NCI-H446 treated with DMSO at 0.1 percent for 48 hours (cell line): ENCODE measurements at regions not wholly inside any gene's neighbourhood (a gene's known extent, or its start where the extent isn't known, plus 50 kb on each side); places are given as distances from the start of the nearest gene placed in this dataset.

Experiments
- DNase-seq: peaks from one replicate; lab custom pipeline; 2025; lab: John Stamatoyannopoulos, UW

- DNase-seq: no peak
These were observed 324.4 kb upstream of the ADAMTSL1 start for GRCh38 chr9:18149471-18150011.

DNA sequence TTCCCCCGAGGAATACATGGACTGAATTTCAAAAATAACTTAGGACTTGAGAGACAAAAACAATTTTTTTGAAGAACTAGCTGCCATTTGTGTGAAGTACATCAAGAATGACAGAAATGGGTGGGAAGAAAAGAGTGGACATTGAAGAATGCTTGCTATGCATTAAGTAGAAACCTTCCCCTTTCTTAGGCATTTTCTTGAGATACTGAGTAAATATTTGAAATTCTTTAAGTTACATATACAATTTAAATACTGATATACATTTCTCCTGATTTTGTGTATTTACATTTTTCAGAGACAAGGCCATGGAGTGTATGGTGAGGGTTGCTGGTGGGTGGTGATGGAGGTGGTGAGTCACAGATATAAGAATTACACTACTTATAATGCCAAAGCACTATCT, 319.3 kb upstream of the ADAMTSL1 start:
- no peak for DNase-seq

- DNase-seq: no peak
These were observed 314.7 kb upstream of the ADAMTSL1 start for GRCh38 chr9:18159254-18159653.

DNA sequence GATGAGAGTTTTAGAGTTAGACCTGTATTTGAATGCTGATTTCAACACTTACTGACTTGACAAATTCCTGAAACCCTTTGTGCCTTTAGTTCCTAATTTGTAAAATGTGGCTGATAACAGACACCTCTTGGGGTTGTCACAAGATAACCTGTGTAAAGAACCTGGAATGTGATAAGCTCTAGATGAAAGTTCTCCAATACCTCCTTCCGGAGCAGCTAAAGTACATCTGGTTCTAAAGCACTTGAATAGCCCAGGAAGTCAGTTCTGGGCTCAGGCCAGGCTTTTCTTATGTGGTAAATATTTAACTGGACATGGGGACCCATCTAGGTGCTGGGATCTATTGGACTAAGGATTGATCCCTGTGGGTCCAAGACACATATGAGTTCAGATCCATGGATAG, 310.8 kb upstream of the ADAMTSL1 start:
- DNase-seq: no peak

- DNase-seq: no peak
These were observed 306.2 kb upstream of the ADAMTSL1 start for GRCh38 chr9:18167733-18168132.

- DNase-seq: no peak
These were observed 300.0 kb upstream of the ADAMTSL1 start for GRCh38 chr9:18173923-18174322.

GRCh38 chr9:18182636-18183035, 291.3 kb upstream of the ADAMTSL1 start:
- no peak for DNase-seq

DNA sequence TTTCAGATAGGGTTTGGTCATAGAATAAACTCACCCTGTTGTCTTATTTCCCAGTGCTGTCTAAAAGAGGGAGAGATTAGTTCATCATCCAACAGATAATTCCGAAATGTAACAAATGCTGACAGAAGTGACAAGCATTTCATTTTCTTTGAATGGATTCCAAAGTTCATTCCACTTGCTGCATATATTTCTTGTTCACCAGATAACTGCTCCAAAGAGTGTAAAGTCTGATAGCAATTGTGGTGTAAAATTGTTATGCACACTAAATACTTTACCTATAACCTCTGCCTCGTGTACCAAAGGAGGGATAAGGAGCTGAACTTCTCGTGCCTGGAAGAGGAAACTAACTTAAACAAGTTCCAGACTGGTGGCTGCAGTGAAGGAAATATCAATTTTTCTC, 290.0 kb upstream of the ADAMTSL1 start:
- no peak for DNase-seq

DNA sequence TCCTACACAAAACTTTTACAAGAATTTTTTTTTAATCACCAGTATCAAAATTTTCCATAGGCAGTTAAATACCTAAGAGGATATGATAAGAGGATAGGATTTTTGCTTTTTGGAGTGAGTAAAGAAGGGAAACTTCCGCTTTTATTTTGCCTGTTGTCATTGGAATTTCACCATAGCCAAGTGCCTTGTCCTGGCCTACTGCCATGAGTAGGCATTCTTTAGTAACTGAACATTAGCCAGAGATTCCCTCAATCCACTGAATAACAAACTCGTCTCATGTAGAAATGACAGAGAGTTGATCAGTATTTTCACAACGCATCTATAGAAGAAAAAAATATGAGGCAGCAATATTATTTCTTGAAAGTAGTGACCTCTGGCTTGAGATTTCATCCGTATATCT, 289.6 kb upstream of the ADAMTSL1 start:
- peak; percentile 30 for DNase-seq

GRCh38 chr9:18185196-18185595, 288.8 kb upstream of the ADAMTSL1 start:
- DNase-seq: no peak

- no peak for DNase-seq
These were observed 285.0 kb upstream of the ADAMTSL1 start for GRCh38 chr9:18188971-18189370.

DNA sequence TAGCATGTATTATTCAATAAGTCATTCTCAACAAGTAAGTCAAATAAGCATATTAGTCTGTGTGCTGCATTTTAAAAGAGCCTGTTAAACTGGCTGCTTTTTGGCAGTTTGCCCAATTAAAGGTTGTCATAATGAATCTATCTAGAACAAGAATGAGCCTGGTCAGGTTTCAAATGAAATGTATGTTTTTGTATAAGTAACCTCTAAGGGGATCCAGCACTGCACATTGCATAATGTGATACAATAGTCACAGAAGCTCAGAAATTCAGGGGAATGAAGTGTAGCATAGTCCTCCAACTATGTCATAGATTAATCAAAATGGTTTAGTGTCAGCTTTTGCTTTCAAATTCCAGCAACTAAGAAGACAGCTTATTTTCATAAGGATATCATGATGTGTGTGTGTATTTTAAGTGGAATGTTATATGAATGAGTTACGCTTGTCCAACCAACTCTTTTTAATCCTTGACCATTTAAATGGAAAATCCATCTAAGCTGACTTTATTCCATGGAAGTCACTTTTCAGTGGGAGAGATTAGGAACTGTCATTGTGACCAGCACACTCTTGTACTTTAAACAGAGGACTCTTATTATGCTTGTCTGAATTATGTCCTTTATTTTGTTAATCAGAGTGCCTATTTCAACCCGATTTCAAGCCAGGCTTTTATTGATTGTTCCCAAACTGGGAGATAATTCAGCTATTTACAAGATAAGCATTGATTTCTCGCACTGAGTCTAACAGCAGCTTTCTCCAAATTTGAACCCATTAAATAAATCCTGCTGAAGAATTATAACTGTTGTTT, 283.9 kb upstream of the ADAMTSL1 start:
- DNase-seq: no peak

DNA sequence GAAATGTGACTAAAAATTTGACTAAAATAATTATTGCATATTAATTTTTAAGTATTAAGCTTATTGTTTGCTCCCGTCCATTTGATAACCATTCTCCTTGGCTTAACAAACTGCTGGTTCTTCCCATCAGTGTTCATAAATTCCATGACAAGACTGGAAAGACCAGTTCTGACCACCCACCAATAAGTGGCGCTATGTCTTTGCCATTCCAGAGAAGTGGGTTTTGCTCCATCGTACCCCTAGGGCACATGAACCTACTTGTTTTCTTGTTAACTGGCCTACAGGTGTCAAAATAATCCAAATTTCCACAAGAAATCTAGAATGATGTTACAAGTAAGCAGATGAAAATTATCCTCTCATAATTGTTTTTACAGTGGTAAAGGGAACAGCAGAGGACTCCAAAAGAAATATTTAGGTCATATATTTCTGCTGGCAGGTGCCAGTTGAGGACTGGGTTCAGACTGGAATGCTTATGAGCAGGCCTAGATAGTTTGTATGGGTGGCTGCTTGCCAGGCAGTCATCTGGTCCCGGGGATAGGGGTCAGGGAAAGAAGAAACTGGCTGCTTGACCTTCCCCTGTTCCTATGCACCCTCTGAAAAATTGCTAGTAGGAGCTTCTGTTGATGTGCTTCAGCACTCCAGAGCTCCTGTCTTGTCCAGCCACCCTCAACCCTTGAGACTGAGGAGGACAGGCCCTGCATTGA, 283.1 kb upstream of the ADAMTSL1 start:
- DNase-seq: no peak

GRCh38 chr9:18194316-18194715, 279.6 kb upstream of the ADAMTSL1 start:
- DNase-seq: no peak

DNA sequence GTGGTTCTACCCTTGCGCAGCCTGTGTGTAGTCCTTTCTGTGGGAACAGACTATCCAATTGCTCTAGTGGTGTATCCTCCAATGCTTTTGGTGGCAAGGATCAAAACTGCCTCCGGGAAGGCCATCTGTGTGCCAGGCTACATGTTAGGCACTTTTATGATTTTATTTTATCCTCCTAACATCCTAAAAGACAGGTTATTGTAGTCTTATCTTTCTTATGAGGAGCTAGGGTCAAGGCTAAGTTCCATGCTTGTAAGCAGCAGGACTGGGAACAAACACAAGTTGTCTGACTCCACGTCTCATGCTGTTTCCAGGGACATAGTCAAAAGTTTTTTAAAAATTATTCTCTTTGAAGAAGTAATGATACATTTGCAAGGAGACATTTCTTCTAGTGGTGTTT, 278.7 kb upstream of the ADAMTSL1 start:
- no peak for DNase-seq

- no peak for DNase-seq
These were observed 271.0 kb upstream of the ADAMTSL1 start for GRCh38 chr9:18202924-18203323.

GRCh38 chr9:18207735-18208134, 266.2 kb upstream of the ADAMTSL1 start:
- no peak for DNase-seq

DNA sequence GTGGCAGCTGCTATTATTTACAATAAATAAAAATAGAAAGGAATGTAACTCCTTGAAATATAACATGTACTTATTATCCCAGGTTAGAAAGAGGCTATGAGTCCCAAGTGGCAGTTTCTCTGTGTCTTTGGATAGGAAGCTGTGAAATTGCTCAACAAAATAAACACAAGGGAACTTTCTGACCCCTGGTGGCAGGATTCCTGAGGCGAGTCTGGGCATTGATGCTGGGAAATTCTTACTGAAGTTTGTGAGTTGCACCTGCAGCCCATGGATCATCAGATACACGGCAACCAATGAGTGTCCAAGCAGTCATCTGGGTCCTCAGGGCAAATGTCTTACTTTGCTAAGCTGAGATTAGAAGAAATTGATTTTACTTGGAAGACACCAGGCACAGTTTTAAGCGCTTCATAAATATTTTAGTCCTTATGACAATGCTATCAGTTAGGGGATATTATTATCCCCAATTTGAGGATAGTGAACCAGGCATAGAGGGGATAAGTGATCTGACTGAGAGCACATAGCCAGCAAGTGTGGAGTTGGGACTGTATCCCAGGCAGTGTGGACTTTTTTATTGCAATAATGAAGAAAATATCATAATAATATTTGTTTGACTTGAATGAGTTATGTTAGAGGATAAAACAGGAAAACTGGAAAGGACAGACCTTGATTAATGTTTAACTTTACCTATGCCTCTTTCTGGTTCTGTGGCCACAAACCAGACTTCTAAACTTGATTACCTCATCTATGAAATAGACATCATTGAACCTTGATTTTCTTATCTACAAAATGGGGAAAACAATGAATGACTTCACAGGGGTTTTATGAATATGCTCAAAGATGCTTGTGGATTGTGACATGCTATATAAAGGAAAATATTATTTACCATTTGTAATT, 265.5 kb upstream of the ADAMTSL1 start:
- DNase-seq: peak; percentile 25

- DNase-seq: no peak
These were observed 258.3 kb upstream of the ADAMTSL1 start for GRCh38 chr9:18215626-18216025.

GRCh38 chr9:18216376-18216775, 257.6 kb upstream of the ADAMTSL1 start:
- DNase-seq: no peak

DNA sequence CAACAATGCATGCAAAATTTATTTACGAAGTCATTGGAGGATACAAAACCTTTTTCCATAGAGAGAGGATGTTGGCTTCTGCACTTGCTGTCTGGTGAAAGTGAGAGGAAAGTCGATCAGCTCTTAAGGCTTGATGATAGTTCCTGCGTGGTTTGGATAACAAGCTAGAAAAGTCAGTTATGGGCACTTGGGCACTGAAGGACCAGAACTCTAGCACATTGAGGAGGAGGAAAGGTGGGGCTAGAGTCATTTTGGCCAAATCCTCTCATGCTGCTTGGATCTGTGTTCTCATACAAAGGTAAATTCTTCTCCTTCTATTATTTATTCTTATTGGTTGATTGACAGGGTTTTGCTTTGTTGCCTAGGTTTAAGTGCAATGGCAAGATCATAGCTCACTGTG, 245.9 kb upstream of the ADAMTSL1 start:
- DNase-seq: no peak

DNA sequence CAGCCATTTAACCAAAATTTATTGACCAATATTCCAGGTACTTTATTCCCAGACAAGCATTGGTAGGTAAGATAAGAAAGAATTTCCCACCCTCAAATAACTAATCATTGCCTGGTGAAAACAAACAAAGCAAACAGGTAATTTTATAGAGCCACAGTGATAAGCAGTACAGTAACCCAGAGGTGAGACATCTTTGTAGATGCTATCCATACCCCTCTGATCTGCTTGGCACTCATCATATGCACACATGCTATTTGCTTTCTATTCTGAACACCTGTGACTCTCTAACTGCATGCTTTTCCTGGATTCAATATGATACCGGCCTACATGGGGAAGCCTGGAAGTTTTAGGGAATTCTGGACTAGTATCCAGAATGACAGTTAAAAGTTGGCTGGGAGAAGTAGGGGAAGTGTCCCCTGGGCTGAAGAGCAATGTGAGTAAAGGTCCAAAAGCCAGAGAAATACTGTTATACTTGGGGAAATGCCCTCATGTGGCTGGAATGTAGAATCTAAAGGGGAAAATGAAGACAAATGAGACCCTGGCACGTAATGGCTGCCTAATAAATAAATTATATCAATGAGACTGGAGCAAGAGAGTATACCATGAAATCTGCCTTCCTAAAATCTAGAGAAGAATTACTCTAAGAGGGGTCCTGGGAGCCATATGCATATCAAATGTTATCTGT, 243.8 kb upstream of the ADAMTSL1 start:
- DNase-seq: no peak
